HepG2 (cell line): ENCODE measurements at regions not wholly inside any gene's neighbourhood (a gene's known extent, or its start where the extent isn't known, plus 50 kb on each side); places are given as distances from the start of the nearest gene placed in this dataset.

Experiments
- ATAC-seq: fragments of 200-7000 bp; cut with Tn5 transposase; 3 replicates; pipeline ENCODE4 v1.9.1; 2020; ENCODE audit warnings: mild to moderate bottlenecking, moderate library complexity
- BruUV-seq: library from RNA; stranded (reverse); fragments of 400-500 nt; replicated peaks from 2 replicates; lab custom pipeline; 2021; lab: Mats Ljungman, UMichigan
- CTCF ChIA-PET: fragments of 300-600 bp; formaldehyde crosslinking; extraction: SDS; loops from one replicate; lab custom pipeline; 2021; ENCODE audit warnings: low total read pairs, inconsistent platforms, low intra/inter-chr PET ratio; lab: Yijun Ruan, JAX
- POLR2A ChIA-PET: fragments of 350-600 bp; sonication (Branson Sonifier 250); formaldehyde crosslinking; loops from one replicate; lab custom pipeline; 2020; ENCODE audit warnings: antibody characterized with exemption, inconsistent platforms; lab: Yijun Ruan, JAX
- DNase-seq: peaks from one replicate; pipeline ENCODE4 v3.0.0-alpha.2; 2015; ENCODE audit warnings: low spot score
- FAIRE-seq: peaks from 3 replicates; lab custom pipeline; 2011; peaks lifted over from hg19 to GRCh38; lab: Jason Lieb, UNC
- H2AFZ ChIP-seq: one replicate; pipeline ENCODE4 v1.6.1; 2011; ENCODE audit warnings: low read length, inconsistent platforms
- H3K27ac ChIP-seq: fragments of 300-600 bp; 3 replicates; pipeline ENCODE4 v1.8.0; 2011; ENCODE audit warnings: mixed run types, mild to moderate bottlenecking, mixed read lengths, low read length, inconsistent platforms; ENCODE audit not compliant: insufficient read depth; ENCODE audit errors: extremely low read length
- H3K27me3 ChIP-seq, 2 experiments: fragments of 200-600 bp in 1 of 2; 2 replicates in 1 of 2; 3 replicates in 1 of 2; pipeline versions ENCODE4 v1.6.0 to v1.8.0; 2011; ENCODE audit warnings: low read length in 2 of 2, mild to moderate bottlenecking in 2 of 2, moderate library complexity in 2 of 2, inconsistent platforms in 1 of 2; ENCODE audit not compliant: insufficient read depth in 2 of 2, control insufficient read depth in 1 of 2
- H3K36me3 ChIP-seq, 2 experiments: fragments of 200-600 bp in 1 of 2; replicated peaks in 1 of 2; 2 replicates in 1 of 2; 3 replicates in 1 of 2; pipeline versions ENCODE4 v1.5.1 to v1.8.0; 2011; ENCODE audit warnings: low read length in 2 of 2, inconsistent platforms in 1 of 2; ENCODE audit not compliant: insufficient read depth in 2 of 2, control insufficient read depth in 1 of 2
- H3K4me1 ChIP-seq: 2 replicates; pipeline ENCODE4 v1.5.1; 2012; ENCODE audit warnings: low read length, inconsistent platforms; ENCODE audit not compliant: insufficient read depth
- H3K4me2 ChIP-seq: 2 replicates; pipeline ENCODE4 v1.6.0; 2011; ENCODE audit warnings: low read depth, low read length, inconsistent platforms
- H3K4me3 ChIP-seq, 3 experiments: fragments of 200-600 bp in 1 of 3; sonication (generic), shearing (Covaris generic) in 1 of 3; replicated peaks in 1 of 3; 2 replicates each; pipeline ENCODE4 v1.5.1; 2011 to 2016; ENCODE audit warnings: low read length in 3 of 3, inconsistent platforms in 2 of 3, low read depth in 2 of 3, mild to moderate bottlenecking in 2 of 3, control low read depth in 1 of 3, mixed read lengths in 1 of 3; ENCODE audit not compliant: insufficient read depth in 1 of 3
- H3K79me2 ChIP-seq: one replicate; pipeline ENCODE4 v1.6.1; 2011; ENCODE audit warnings: low read length, inconsistent platforms; ENCODE audit not compliant: insufficient read depth
- H3K9ac ChIP-seq: 2 replicates; pipeline ENCODE4 v1.6.0; 2011; ENCODE audit warnings: mild to moderate bottlenecking, low read depth, low read length, inconsistent platforms; ENCODE audit not compliant: insufficient read depth
- H3K9me3 ChIP-seq: 2 replicates; pipeline ENCODE4 v1.5.1; 2012; ENCODE audit warnings: mild to moderate bottlenecking, low read length
- H4K20me1 ChIP-seq: 2 replicates; pipeline ENCODE4 v1.6.0; 2011; ENCODE audit warnings: inconsistent platforms, mild to moderate bottlenecking, low read length, moderate library complexity; ENCODE audit not compliant: insufficient read depth
- CEBPB ChIP-seq: IDR thresholded peaks from 2 replicates; pipeline ENCODE4 v1.6.1; 2011; ENCODE audit warnings: low read depth, low read length, improper control_type of control experiment, borderline replicate concordance
- FOXP4 ChIP-seq: sonication (generic); formaldehyde crosslinking; IDR thresholded peaks from 2 replicates; pipeline ENCODE4 v1.4.0; 2020; ENCODE audit warnings: missing genetic modification reagents
- HHEX ChIP-seq: IDR thresholded peaks from 2 replicates; pipeline ENCODE4 v1.6.1; 2016; ENCODE audit warnings: control low read depth
- HIVEP1 ChIP-seq: sonication (generic); formaldehyde crosslinking; IDR thresholded peaks from 2 replicates; pipeline ENCODE4 v1.4.0; 2020; ENCODE audit warnings: mild to moderate bottlenecking, missing genetic modification reagents
- JUN ChIP-seq: sonication (generic); formaldehyde crosslinking; IDR thresholded peaks from 2 replicates; pipeline ENCODE4 v1.4.0; 2020; ENCODE audit warnings: mild to moderate bottlenecking, missing genetic modification reagents
- MLX ChIP-seq: IDR thresholded peaks from 2 replicates; pipeline ENCODE4 v1.6.1; 2016
- PBX3 ChIP-seq: sonication (generic); formaldehyde crosslinking; IDR thresholded peaks from 2 replicates; pipeline ENCODE4 v1.8.1; 2023; ENCODE audit warnings: missing genetic modification reagents, inconsistent platforms, borderline replicate concordance
- ZNF383 ChIP-seq: sonication (generic); formaldehyde crosslinking; IDR thresholded peaks from 2 replicates; pipeline ENCODE4 v1.4.0; 2020; ENCODE audit warnings: missing genetic modification reagents, mild to moderate bottlenecking, borderline replicate concordance
- WGBS: methylation state at CpG from one replicate; pipeline ENCODE4 v1.1.6; 2017; ENCODE audit warnings: low lambda C conversion rate; 5-methylcytosine and 5-hydroxymethylcytosine counted together
- in situ Hi-C: cut with HindIII; loops from 2 replicates; pipeline ENCODE4 v1.10.0; 2017; ENCODE audit warnings: low pct_unique_long_range_greater_than_20kb; ENCODE audit not compliant: extremely low pct_ligation_motif_present
- intact Hi-C: fragments of 100-400 bp; cut with micrococcal nuclease; formaldehyde crosslinking; loops from one replicate; pipeline ENCODE4 v1.10.0; 2022; ENCODE audit not compliant: unreplicated experiment

GRCh38 chr2:41913311-41913710 is 134.5 kb upstream of the PKDCC start:
- H3K27ac ChIP-seq, result no peak overlapping the region
- no peak overlapping the region for H3K4me2 ChIP-seq
- no peak for TF ChIP-seq MLX (CRISPR knock-in tag)
- no peak for TF ChIP-seq HIVEP1 (CRISPR knock-in tag)
- peak; percentile 89 for TF ChIP-seq CEBPB
- no peak for TF ChIP-seq JUN (CRISPR knock-in tag)
- H3K36me3 ChIP-seq, result no peaks in the 10 kb centered on the region
- no peaks in the 10 kb centered on the region for H3K79me2 ChIP-seq
- no peak overlapping the region for H2AFZ ChIP-seq
- no peaks in the 10 kb centered on the region for H3K27me3 ChIP-seq
- DNase-seq (no peak), FAIRE-seq (no peak), ATAC-seq (no peak)
- in situ Hi-C loops, result no loop called here
- H4K20me1 ChIP-seq, result no peaks in the 10 kb centered on the region
- no TSS peak for BruUV-seq
- 65% methylated on average over 8 of the region's 8 CpGs for WGBS
- CTCF ChIA-PET, result no interaction called here
- intact Hi-C loops, result no loop called here
- H3K9ac ChIP-seq, result no peak overlapping the region
- H3K4me3 ChIP-seq, result no peak overlapping the region
- POLR2A ChIA-PET, result no interaction called here
- no peaks in the 10 kb centered on the region for H3K9me3 ChIP-seq
- no peaks in the 10 kb centered on the region for H3K4me1 ChIP-seq

GRCh38 chr2:41913921-41914609 is 133.8 kb upstream of the PKDCC start:
- H3K9ac ChIP-seq, result no peak overlapping the region
- H3K4me2 ChIP-seq, result no peak overlapping the region
- no peaks in the 10 kb centered on the region for H4K20me1 ChIP-seq
- no peak overlapping the region for H3K27ac ChIP-seq
- FAIRE-seq (peak; percentile 42), ATAC-seq (no peak), DNase-seq (no peak)
- ChIA-PET POLR2A (no interaction called here), CTCF (no interaction called here)
- no peaks in the 10 kb centered on the region for H3K27me3 ChIP-seq
- 23% methylated on average over 7 of the region's 7 CpGs for WGBS
- H3K4me1 ChIP-seq, result no peaks in the 10 kb centered on the region
- BruUV-seq, result no TSS peak
- no peak overlapping the region for H3K4me3 ChIP-seq
- H3K9me3 ChIP-seq, result no peaks in the 10 kb centered on the region
- no peak overlapping the region for H2AFZ ChIP-seq
- H3K36me3 ChIP-seq, result no peaks in the 10 kb centered on the region
- intact Hi-C loops (no loop called here), in situ Hi-C loops (no loop called here)
- no peaks in the 10 kb centered on the region for H3K79me2 ChIP-seq
- no peak for TF ChIP-seq HHEX (CRISPR knock-in tag)
- no peak for TF ChIP-seq FOXP4 (CRISPR knock-in tag)
- TF ChIP-seq ZNF383, result no peak
- TF ChIP-seq PBX3 (CRISPR knock-in tag), result no peak
